Right ventricle myocardium inferior (tissue), 1 donor: ENCODE measurements at regions not wholly inside any gene's neighbourhood (a gene's known extent, or its start where the extent isn't known, plus 50 kb on each side); places are given as distances from the start of the nearest gene placed in this dataset.
"Not testable (repeated sequence)": the region's sequence is repeated elsewhere in the genome, so short reads cannot be mapped to it uniquely, and the experiment has no call there.

Source experiments
- ATAC-seq: fragments of 200-7000 bp; cut with Tn5 transposase; one replicate; pipeline ENCODE4 v1.9.1; 2020; ENCODE audit warnings: mild to moderate bottlenecking, moderate library complexity
- DNase-seq: peaks from one replicate; pipeline ENCODE4 v3.0.0; 2021; ENCODE audit errors: missing footprints
- intact Hi-C: fragments of 100-400 bp; cut with DNase I; formaldehyde crosslinking; loops from one replicate; pipeline ENCODE4 v1.11.0; 2022
- donor health status: DM: no; HTN: yes; CAD: no; lungs with severe emphysema.

DNA sequence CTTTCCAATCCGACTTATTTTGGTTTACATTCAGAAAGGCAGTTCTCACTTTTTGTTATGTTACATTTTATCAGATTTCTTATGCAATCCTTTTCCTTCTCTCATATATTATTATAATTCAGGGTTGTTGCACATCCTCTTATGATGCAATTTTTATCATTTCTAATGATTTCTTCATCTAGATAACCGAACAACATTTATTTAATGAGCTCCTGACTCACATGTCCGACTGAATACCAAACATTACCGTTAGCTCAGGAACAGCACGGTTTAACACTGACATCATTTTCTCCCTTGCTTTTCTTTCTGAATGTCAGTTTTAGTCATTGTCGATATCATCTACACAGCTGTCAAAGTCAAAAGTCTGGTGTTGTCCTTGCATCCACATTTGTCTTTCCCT is 199.2 kb downstream of the BCHE start:
- ATAC-seq (no peak), DNase-seq (no peak)
- intact Hi-C loops, result no loop called here

DNA sequence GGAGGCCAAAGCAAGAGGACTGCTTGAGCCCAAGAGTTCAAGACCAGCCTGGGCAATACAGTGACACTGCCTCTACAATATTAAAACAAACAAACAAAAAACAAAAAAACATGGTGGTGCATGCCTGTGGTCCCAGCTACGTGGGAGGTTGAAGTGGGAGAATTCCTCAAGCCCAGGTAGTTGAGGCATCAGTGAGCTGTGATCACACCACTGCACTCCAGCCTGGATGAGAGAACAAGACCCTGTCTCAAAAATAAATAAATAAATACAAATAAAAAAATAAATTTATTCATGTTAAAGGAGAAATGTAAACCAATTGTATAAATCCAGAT is 200.6 kb downstream of the BCHE start:
- no peak for DNase-seq
- ATAC-seq, result no peak
- intact Hi-C loops, result no loop called here

- ATAC-seq, result no peak
- intact Hi-C loops, result no loop called here
- no peak for DNase-seq
Measured at GRCh38 chr3:165635791-165636683, 201.2 kb downstream of the BCHE start.

- intact Hi-C loops, result no loop called here
- ATAC-seq, result no peak
- DNase-seq, result no peak
Measured at GRCh38 chr3:165624761-165625160, 212.5 kb downstream of the BCHE start.

GRCh38 chr3:165622356-165622755 is 214.9 kb downstream of the BCHE start:
- ATAC-seq (no peak), DNase-seq (no peak)
- intact Hi-C loops, result no loop called here

DNA sequence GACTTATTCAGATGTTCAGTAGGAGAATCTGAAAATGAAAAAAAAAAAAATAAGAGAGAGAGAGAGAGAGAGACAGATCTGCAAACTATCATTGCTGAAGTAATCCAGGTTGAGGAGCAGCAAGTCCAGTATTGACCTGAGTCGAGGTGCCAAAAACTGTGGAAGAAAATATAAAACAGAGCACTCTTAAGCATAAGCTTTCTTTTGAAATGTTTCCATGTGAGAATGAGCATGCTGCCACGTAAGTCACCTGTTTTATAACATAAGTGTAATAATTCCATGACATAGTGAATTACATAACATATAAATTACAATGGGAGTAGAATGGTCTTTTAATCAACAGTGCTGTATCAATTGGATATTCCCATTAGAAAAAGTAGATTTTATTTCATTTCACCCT is 218.2 kb downstream of the BCHE start:
- ATAC-seq, result no peak

DNA sequence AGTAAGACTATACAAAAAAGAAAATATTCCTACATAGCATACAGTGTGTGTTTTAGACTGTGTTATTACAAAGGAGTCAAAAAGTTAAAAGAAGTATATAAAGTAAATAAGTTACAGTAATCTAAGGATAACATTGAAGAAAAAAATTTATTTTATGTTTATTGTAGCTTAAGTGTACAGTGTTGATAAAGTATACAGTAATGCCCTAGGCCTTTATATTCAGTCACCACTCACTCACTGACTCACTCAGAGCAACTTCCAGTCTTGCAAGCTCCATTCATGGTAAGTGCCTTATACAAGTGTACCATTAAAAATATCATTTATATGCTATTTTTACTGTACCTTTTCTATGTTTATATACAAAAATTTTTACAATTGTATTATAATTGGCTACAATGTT is 220.1 kb downstream of the BCHE start:
- DNase-seq (no peak), ATAC-seq (no peak)
- intact Hi-C loops, result no loop called here

More for the DNA sequence above, 218.2 kb downstream of the BCHE start:
- no peak for DNase-seq
- intact Hi-C loops, result no loop called here

DNA sequence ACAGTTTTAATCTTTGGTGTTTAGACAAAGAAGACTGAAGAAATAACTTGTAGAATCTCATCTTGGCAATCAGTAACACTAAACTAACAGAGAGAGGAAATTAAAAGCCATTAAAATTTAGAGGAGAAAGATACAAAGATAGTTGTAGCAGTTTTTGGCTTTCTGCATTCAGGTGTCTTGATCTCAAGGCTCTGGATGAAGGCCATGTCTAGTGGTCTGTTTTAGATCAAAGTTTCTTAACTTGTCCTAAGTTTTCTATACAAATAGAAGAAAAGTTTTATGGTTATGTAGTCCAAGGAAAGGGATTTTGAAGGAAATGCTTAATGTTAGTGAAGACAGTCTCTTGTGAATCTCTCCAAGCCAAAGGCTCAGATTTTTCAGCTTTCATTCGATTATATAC is 222.9 kb downstream of the BCHE start:
- intact Hi-C loops, result no loop called here

DNA sequence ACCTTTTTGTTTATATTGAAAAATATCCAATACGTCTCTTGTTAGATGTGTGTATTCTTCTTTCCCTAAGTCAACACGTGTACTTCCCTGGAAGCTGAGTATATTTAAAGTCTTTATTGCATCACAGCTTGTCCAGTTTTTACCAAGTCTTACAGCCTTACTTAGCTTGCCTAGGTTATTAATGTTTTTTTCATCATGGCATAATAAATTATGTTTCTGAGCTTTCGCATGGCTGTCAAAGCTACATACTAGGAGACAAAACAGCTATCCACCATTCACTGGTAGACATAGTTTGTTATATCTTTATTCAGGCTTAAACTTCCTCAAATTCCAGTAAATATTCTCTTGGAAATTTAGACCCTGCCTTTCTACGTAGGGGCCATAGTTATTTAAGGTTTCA is 224.2 kb downstream of the BCHE start:
- DNase-seq (no peak), ATAC-seq (no peak)
- intact Hi-C loops, result no loop called here

More for the DNA sequence above, 222.9 kb downstream of the BCHE start:
- no peak for ATAC-seq
- DNase-seq, result no peak

GRCh38 chr3:165607221-165607620 is 230.0 kb downstream of the BCHE start:
- peak; percentile 59 for ATAC-seq
- intact Hi-C loops, result no loop called here
- no peak for DNase-seq

DNA sequence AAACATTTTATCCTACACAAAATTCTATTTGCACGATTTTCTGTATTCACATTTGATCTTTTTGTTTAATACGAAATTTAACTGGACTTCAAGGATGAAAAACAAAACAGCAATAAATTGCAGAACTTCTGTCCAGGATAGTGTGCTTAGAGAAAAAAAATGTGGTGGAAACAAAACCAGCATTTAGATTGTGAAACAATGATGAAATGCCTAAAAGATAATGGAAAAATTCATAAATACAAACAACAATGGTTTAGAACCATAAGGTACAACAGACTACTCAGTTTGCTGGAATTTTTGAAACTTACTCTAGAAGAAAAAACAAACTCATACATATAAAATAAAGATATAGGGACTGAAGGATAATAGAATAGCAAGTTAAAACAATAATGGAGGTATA is 234.0 kb downstream of the BCHE start:
- no peak for ATAC-seq
- no peak for DNase-seq
- intact Hi-C loops, result no loop called here

DNA sequence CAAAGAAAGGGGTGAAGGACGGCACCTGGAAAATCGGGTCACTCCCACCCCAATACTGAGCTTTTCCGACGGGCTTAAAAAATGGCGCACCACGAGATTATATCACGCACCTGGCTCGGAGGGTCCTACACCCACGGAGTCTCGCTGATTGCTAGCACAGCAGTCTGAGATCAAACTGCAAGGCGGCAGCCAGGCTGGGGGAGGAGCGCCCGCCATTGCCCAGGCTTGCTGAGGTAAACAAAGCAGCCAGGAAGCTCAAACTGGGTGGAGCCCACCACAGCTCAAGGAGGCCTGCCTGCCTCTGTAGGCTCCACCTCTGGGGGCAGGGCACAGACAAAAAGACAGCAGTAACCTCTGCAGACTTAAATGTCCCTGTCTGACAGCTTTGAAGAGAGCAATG is 264.7 kb downstream of the BCHE start:
- intact Hi-C loops, DNase-seq, ATAC-seq: not testable (repeated sequence)

DNA sequence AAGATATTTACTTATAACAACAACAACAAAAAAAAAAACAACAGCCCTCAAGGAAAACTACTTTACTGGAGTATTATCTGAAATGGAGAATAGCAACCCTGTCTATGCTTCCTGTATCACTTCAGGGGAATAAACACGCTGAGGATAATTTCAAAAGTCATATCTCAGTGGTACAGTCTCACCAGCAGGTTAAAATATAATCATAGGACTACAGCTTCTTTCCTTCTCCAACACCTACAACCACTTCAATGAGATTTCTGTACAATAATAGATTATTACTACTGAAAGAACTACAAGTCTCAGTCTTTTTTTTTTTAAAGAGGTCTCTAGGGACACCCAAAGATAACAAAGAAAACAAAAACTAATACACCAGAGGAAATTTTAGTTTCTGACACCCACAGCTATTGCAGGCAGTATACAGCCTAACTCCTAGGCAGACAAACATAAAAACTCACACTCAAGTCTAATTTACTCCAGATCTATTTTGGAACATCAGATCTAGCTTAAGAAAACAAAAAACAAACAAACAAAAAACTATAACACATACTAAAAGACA is 268.2 kb downstream of the BCHE start:
- intact Hi-C loops, result no loop called here
- ATAC-seq (no peak), DNase-seq (no peak)

DNA sequence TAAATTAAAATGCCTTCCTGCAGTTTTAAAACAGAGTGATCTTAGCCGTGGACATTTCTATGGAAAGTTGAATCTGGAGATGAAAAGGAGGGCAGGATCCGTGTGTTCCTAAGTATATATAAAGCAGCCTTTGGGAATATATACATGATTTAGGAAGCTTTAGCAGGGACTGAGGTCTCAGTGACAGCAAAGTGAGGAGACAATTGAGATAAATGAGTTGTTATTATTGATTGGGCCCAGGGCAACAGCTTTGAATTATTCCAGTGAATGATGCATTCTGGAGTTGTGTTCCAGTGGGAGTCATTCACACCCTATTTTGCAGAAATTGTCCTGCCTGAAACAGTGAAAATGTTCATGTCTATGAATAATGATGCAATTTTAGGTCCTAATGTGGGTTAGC is 281.4 kb downstream of the BCHE start:
- intact Hi-C loops, result no loop called here
- DNase-seq (no peak), ATAC-seq (no peak)

DNA sequence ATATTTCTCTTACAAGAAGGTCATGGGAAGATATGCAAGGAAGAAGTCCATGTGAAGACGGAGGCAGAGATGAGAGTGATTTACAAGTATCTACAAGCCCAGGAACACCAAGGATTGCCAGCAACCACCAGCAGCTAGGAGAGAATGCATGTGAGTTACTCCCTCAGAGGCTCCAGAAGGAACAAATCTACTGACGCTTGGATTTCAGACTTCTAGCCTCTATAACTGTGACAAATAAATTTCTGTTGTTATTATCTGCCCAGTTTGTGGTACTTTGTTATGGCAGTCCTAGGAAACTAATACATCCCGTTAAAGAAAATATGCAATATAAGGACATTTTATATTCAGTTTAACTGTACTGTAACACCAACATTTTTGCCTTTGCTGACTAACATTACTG is 283.9 kb downstream of the BCHE start:
- ATAC-seq, result no peak
- intact Hi-C loops, result no loop called here
- DNase-seq, result no peak

- ATAC-seq (no peak), DNase-seq (no peak)
- intact Hi-C loops, result no loop called here
Measured at GRCh38 chr3:165549665-165550064, 287.6 kb downstream of the BCHE start.

DNA sequence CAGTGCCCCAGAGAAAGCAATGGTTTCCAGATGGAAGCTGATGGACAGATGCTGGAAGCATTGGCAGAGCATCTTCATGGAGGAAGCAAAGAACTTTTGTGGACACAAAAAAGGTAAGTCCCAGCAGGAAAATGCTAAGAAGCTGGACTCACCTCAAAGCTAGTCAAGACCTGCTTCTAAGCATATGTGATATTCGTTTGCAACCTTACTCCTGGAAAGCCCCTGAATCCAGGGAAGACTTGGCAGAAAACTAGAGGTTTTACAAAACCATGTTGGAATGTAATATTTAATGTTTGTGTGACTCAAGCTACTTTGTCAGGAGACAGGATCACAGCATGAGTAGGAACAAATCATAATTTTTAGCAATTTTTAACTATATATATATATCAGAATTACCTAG is 288.2 kb downstream of the BCHE start:
- intact Hi-C loops, result no loop called here
- ATAC-seq (no peak), DNase-seq (no peak)

DNA sequence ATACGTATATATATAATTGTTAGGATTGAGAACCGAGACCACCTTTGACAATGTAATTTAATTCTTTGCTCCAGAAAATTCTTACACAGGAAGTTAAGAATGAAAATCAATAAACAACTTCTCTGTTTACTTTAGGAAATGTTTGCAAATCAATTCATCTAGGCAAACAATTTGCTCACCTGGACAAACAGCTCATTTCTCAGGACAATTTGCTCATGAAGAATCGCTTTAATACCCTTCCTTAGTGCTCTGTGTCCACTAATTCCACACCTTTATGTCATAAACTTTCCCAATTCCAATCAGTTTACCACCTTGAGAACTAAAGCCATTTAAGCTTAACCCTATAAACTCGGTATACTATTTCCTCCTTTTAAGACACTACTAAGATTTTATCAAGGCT is 292.2 kb downstream of the BCHE start:
- no peak for DNase-seq
- ATAC-seq, result no peak
- intact Hi-C loops, result no loop called here

GRCh38 chr3:165544432-165544831 is 292.8 kb downstream of the BCHE start:
- no peak for DNase-seq
- intact Hi-C loops, result no loop called here
- no peak for ATAC-seq

DNA sequence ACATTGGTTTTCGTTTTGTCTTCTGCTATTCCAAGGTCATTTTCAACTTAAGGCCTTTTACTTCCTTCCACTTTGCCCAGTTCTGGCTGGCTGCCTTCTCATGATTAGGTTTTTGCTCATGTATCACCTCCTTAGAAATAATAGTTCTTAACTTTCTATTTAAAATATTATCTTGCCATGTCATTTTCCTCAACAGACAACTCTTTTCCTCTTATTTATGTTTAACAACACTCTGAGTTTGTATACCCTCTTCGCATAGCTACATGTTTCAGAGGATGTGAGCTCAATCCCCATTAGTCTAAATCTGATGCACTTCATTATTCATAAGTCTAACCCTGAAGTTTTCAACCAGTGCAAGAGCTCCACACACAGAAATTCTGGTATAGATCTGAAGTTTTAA is 299.1 kb downstream of the BCHE start:
- no peak for DNase-seq
- intact Hi-C loops, result no loop called here
- no peak for ATAC-seq

DNA sequence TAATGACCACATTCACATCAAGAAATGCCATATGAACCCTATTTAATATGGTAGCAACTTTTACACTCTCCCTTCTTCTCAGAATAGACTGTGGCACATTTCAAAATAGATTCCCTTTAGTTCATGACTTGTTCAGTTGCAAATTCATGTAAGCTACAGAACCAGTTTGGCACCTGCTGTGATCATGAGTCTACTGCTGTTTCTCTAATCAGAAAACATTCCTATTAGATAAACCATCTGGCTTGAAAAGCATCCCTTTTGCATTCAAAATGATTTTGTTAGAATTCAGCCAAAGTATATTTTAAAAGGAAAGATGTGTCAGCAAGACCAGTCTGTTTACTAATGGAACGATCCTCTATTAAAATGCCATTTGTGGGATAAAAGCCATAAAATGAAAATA is 304.4 kb downstream of the BCHE start:
- ATAC-seq, result no peak
- intact Hi-C loops, result no loop called here
- no peak for DNase-seq
